Colonic mucosa (tissue), 4 donors: ENCODE measurements at regions not wholly inside any gene's neighbourhood (a gene's known extent, or its start where the extent isn't known, plus 50 kb on each side); places are given as distances from the start of the nearest gene placed in this dataset.

ENCODE experiments used
- DNase-seq: peaks from one replicate; pipeline ENCODE4 v3.0.0-alpha.2; 2020
- H3K27ac ChIP-seq: fragments of 200-600 bp; one replicate; pipeline ENCODE4 v1.8.0; 2021
- H3K27me3 ChIP-seq: fragments of 200-600 bp; one replicate; pipeline ENCODE4 v1.8.0; 2021
- H3K36me3 ChIP-seq: fragments of 200-600 bp; one replicate; pipeline ENCODE4 v1.8.0; 2021
- H3K4me1 ChIP-seq: fragments of 200-600 bp; one replicate; pipeline ENCODE4 v1.8.0; 2021; ENCODE audit warnings: mild to moderate bottlenecking
- H3K4me3 ChIP-seq: fragments of 200-600 bp; one replicate; pipeline ENCODE4 v1.8.0; 2021
- H3K9ac ChIP-seq, 2 donors: one replicate each; pipeline ENCODE4 v1.7.0; 2013; ENCODE audit warnings: control low read depth in 2 of 2, low read depth in 2 of 2, low read length in 2 of 2
- H3K9me3 ChIP-seq: fragments of 200-600 bp; one replicate; pipeline ENCODE4 v1.8.0; 2021
- CTCF ChIP-seq: fragments of 200-600 bp; IDR thresholded peaks from one replicate; pipeline ENCODE4 v1.8.0; 2022; ENCODE audit warnings: antibody characterized with exemption, mild to moderate bottlenecking
- intact Hi-C: fragments of 100-400 bp; cut with DNase I; formaldehyde crosslinking; loops from one replicate; pipeline ENCODE4 v1.14.1; 2022
- donor health status: healthy.
- donor health status: DM: no; HTN: no; CAD: no.
- donor health status: DM: no; HTN: no; CAD: no.

DNA sequence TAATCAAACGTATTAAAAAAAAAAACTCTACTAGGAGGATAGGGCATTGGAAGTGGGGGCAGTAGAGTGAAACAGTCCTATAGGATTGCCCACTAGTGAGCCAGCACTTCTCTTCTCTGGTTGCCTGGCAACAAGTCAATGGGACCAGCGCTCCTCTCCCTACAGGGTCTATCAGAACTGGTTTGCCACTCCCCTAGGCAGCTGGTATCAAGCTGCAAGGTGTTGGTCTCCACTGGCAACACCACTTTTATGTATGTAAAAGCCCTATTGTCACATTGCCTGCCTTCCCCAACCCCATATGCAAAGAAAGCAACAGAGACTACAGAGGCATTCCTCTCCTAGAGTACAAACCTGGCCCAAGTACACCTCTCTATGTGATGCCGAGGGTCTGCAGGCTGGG lies 166.9 kb upstream of the MCHR2 start:
- Histone ChIP-seq H3K9me3 (no peaks in the 10 kb centered on the region), H3K36me3 (no peaks in the 10 kb centered on the region), H3K27me3 (no peaks in the 10 kb centered on the region), H3K27ac (no peak overlapping the region), H3K9ac (no peak overlapping the region), H3K4me3 (no peak overlapping the region), H3K4me1 (no peaks in the 10 kb centered on the region)
- intact Hi-C loops = no loop called here
- no peak for DNase-seq
- TF ChIP-seq CTCF = no peak

GRCh38 chr6:100155141-100155540 lies 161.1 kb upstream of the MCHR2 start:
- H3K9me3 ChIP-seq = no peaks in the 10 kb centered on the region
- H3K36me3 ChIP-seq = no peaks in the 10 kb centered on the region
- no peak for DNase-seq
- H3K27ac ChIP-seq = no peak overlapping the region
- TF ChIP-seq CTCF = no peak
- intact Hi-C loops = no loop called here
- no peaks in the 10 kb centered on the region for H3K27me3 ChIP-seq
- no peak overlapping the region for H3K4me3 ChIP-seq
- H3K4me1 ChIP-seq = no peaks in the 10 kb centered on the region
- H3K9ac ChIP-seq = no peak overlapping the region

- no peak for DNase-seq
- Histone ChIP-seq H3K27me3 (no peaks in the 10 kb centered on the region), H3K4me1 (no peaks in the 10 kb centered on the region), H3K27ac (no peak overlapping the region), H3K36me3 (no peaks in the 10 kb centered on the region), H3K9me3 (no peaks in the 10 kb centered on the region), H3K4me3 (no peak overlapping the region), H3K9ac (no peak overlapping the region)
- TF ChIP-seq CTCF = no peak
- intact Hi-C loops = no loop called here
Measured at GRCh38 chr6:100153636-100154275, 159.7 kb upstream of the MCHR2 start.

DNA sequence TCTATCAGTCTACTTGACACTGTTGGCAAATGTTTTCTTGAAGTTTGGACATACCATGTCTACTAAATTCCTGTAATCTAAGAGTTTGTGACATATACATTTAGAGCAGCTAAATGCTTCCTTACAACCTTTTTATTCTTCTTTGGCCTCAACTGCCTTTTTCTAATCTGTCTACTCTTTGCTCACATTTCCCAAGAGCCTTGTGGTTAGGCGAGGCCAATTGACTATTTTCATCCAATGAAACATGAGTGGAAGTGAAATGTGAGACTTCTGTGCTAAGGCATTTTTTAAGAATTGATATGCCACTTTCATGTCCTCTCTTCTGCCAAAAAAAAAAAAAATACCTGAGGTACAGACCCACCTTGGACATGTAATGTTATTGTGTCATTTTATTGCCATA lies 158.2 kb upstream of the MCHR2 start:
- no peak overlapping the region for H3K4me3 ChIP-seq
- intact Hi-C loops = no loop called here
- H3K36me3 ChIP-seq = no peaks in the 10 kb centered on the region
- no peak for TF ChIP-seq CTCF
- no peak overlapping the region for H3K27ac ChIP-seq
- no peaks in the 10 kb centered on the region for H3K9me3 ChIP-seq
- DNase-seq = no peak
- H3K4me1 ChIP-seq = no peaks in the 10 kb centered on the region
- no peak overlapping the region for H3K9ac ChIP-seq
- H3K27me3 ChIP-seq = no peaks in the 10 kb centered on the region

- TF ChIP-seq CTCF = no peak
- DNase-seq = no peak
- Histone ChIP-seq H3K4me3 (no peak overlapping the region), H3K9ac (no peak overlapping the region), H3K4me1 (no peaks in the 10 kb centered on the region), H3K36me3 (no peaks in the 10 kb centered on the region), H3K27ac (no peak overlapping the region), H3K9me3 (no peaks in the 10 kb centered on the region), H3K27me3 (no peaks in the 10 kb centered on the region)
- intact Hi-C loops = no loop called here
Measured at GRCh38 chr6:100144991-100145390, 151.0 kb upstream of the MCHR2 start.
